Smooth muscle cell (in vitro differentiated cells): ENCODE measurements at regions not wholly inside any gene's neighbourhood (a gene's known extent, or its start where the extent isn't known, plus 50 kb on each side); places are given as distances from the start of the nearest gene placed in this dataset.

Experiments
- DNase-seq: peaks from one replicate; lab custom pipeline; 2025; ENCODE audit not compliant: unreplicated experiment; lab: John Stamatoyannopoulos, UW
- H2AFZ ChIP-seq: fragments of 200-600 bp; sonication (generic); 2 replicates; pipeline ENCODE4 v1.6.0; 2016; ENCODE audit warnings: antibody characterized with exemption, low read depth, mild to moderate bottlenecking
- H3F3A ChIP-seq: fragments of 200-600 bp; sonication (generic); 2 replicates; pipeline ENCODE4 v1.6.0; 2017; ENCODE audit warnings: antibody characterized with exemption, low read depth
- H3K27ac ChIP-seq: fragments of 200-600 bp; sonication (generic); 2 replicates; pipeline ENCODE4 v1.5.1; 2016; ENCODE audit warnings: low read depth, mild to moderate bottlenecking
- H3K27me3 ChIP-seq: fragments of 200-600 bp; sonication (generic); 2 replicates; pipeline ENCODE4 v1.6.1; 2016; ENCODE audit warnings: low read depth, mild to moderate bottlenecking
- H3K36me3 ChIP-seq: fragments of 200-600 bp; sonication (generic); 2 replicates; pipeline ENCODE4 v1.5.1; 2016; ENCODE audit warnings: low read depth
- H3K4me1 ChIP-seq: fragments of 200-600 bp; sonication (generic); 2 replicates; pipeline ENCODE4 v1.5.1; 2016; ENCODE audit warnings: low read depth
- H3K4me2 ChIP-seq: fragments of 200-600 bp; sonication (generic); 2 replicates; pipeline ENCODE4 v1.6.0; 2016; ENCODE audit warnings: mild to moderate bottlenecking
- H3K4me3 ChIP-seq: fragments of 200-600 bp; sonication (generic); 2 replicates; pipeline ENCODE4 v1.5.1; 2016; ENCODE audit warnings: mild to moderate bottlenecking
- H3K79me2 ChIP-seq: fragments of 200-600 bp; sonication (generic); 2 replicates; pipeline ENCODE4 v1.6.0; 2016; ENCODE audit warnings: low read depth, mild to moderate bottlenecking
- H3K9ac ChIP-seq: fragments of 200-600 bp; sonication (generic); 2 replicates; pipeline ENCODE4 v1.6.0; 2016; ENCODE audit warnings: low read depth
- H3K9me3 ChIP-seq: fragments of 200-600 bp; sonication (generic); replicated peaks from 2 replicates; pipeline ENCODE4 v1.5.1; 2016; ENCODE audit warnings: low read depth
- H4K20me1 ChIP-seq: fragments of 200-600 bp; sonication (generic); 2 replicates; pipeline ENCODE4 v1.6.0; 2016; ENCODE audit warnings: low read depth
- WGBS: methylation state at CpG from one replicate; pipeline ENCODE4 v1.1.7; 2016; ENCODE audit warnings: low lambda C conversion rate; 5-methylcytosine and 5-hydroxymethylcytosine counted together
- TF ChIP-seq, protein P1 (sequence below): fragments of 200-600 bp; sonication (generic); IDR thresholded peaks from 2 replicates; pipeline ENCODE4 v1.5.1; 2017; ENCODE audit warnings: borderline replicate concordance, mild to moderate bottlenecking, antibody characterized with exemption; ENCODE audit not compliant: insufficient read depth, poor library complexity, severe bottlenecking

DNA sequence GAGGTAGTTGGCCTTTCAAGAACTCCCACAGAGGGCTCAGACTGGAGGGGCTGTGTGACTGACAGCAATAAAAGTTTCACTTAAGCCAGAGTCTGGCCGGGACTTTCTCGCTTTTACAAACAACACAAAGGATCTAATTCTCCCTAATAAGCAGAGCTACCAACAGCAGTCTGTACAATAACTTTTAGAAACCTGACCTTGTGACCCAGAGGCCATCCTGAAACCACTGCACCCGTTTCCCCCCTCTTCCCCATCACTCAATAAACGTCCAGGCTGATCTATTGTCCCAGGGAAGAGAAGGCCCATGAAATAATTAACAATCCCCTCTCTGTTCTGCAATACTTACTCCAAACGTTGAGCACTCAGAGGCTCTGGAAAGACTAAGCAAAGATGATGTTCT lies 442.4 kb downstream of the ZIC3 start:
- Histone ChIP-seq H3K79me2 (no peaks in the 10 kb centered on the region), H3K9ac (no peak overlapping the region), H4K20me1 (no peaks in the 10 kb centered on the region), H3K4me2 (no peak overlapping the region), H3K27ac (no peak overlapping the region), H2AFZ (no peak overlapping the region), H3K27me3 (no peaks in the 10 kb centered on the region), H3K4me3 (no peak overlapping the region), H3K9me3 (no peaks in the 10 kb centered on the region), H3K36me3 (no peaks in the 10 kb centered on the region), H3F3A (no peaks in the 10 kb centered on the region), H3K4me1 (no peaks in the 10 kb centered on the region)
- DNase-seq: no peak
- TF ChIP-seq, protein P1, sequence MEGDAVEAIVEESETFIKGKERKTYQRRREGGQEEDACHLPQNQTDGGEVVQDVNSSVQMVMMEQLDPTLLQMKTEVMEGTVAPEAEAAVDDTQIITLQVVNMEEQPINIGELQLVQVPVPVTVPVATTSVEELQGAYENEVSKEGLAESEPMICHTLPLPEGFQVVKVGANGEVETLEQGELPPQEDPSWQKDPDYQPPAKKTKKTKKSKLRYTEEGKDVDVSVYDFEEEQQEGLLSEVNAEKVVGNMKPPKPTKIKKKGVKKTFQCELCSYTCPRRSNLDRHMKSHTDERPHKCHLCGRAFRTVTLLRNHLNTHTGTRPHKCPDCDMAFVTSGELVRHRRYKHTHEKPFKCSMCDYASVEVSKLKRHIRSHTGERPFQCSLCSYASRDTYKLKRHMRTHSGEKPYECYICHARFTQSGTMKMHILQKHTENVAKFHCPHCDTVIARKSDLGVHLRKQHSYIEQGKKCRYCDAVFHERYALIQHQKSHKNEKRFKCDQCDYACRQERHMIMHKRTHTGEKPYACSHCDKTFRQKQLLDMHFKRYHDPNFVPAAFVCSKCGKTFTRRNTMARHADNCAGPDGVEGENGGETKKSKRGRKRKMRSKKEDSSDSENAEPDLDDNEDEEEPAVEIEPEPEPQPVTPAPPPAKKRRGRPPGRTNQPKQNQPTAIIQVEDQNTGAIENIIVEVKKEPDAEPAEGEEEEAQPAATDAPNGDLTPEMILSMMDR: no peak
- whole genome bisulfite sequencing: 39% methylated on average over 5 of the region's 5 CpGs

DNA sequence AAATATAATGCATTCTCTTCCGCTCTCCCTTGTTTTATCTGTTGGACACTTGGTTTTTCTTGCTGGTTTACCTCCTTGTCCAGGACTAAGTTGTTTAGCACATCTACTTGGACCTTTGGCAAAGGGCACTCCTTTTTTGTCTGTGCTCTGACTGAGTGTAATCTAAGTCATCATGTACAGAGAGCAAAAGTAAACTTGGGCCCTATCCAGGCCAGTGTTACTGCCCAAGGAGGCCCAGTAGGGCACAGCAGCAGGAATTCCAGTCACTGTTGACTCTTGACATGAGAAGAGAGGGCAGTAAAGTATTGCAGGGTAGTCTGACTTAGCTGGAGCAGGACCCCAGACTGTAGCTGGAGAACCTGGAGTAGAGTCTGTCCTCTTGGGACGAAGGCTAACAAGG lies 445.5 kb downstream of the ZIC3 start:
- TF ChIP-seq, protein P1: no peak
- no peaks in the 10 kb centered on the region for H3K79me2 ChIP-seq
- no peaks in the 10 kb centered on the region for H3K4me1 ChIP-seq
- no peak for DNase-seq
- no peaks in the 10 kb centered on the region for H4K20me1 ChIP-seq
- no peak overlapping the region for H2AFZ ChIP-seq
- H3K9ac ChIP-seq: no peak overlapping the region
- no peaks in the 10 kb centered on the region for H3K9me3 ChIP-seq
- H3K27me3 ChIP-seq: no peaks in the 10 kb centered on the region
- H3K4me3 ChIP-seq: no peak overlapping the region
- 90% methylated on average over 2 of the region's 2 CpGs for WGBS
- H3F3A ChIP-seq: no peaks in the 10 kb centered on the region
- no peaks in the 10 kb centered on the region for H3K36me3 ChIP-seq
- H3K4me2 ChIP-seq: no peak overlapping the region
- no peak overlapping the region for H3K27ac ChIP-seq

DNA sequence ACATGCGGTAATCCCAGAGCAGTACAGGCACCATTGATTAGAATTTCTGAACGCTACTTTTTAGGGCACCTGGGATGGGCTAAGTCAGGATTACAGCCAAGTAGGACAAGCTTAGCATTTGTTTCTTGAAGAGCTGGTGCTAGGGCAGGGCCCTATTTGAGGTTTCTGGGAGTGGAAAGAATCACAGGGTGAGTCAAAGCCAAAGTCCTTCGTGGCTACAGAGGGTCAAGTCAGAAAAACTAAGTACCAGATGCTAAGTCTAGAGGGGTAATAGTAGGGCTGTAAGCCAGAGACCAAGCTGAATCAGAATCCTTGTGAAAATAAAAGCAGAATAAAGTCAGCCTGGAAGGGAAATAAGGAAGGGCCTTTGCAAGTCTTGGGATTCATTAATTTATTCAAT lies 448.6 kb downstream of the ZIC3 start:
- H3K4me3 ChIP-seq: no peak overlapping the region
- TF ChIP-seq, protein P1: no peak
- no peaks in the 10 kb centered on the region for H4K20me1 ChIP-seq
- no peak overlapping the region for H3K27ac ChIP-seq
- H3K27me3 ChIP-seq: no peaks in the 10 kb centered on the region
- H3F3A ChIP-seq: no peaks in the 10 kb centered on the region
- DNase-seq: no peak
- no peak overlapping the region for H2AFZ ChIP-seq
- H3K9me3 ChIP-seq: no peaks in the 10 kb centered on the region
- no peaks in the 10 kb centered on the region for H3K79me2 ChIP-seq
- WGBS: 61% methylated on average over 3 of the region's 3 CpGs
- H3K9ac ChIP-seq: no peak overlapping the region
- H3K4me1 ChIP-seq: no peaks in the 10 kb centered on the region
- no peaks in the 10 kb centered on the region for H3K36me3 ChIP-seq
- no peak overlapping the region for H3K4me2 ChIP-seq

DNA sequence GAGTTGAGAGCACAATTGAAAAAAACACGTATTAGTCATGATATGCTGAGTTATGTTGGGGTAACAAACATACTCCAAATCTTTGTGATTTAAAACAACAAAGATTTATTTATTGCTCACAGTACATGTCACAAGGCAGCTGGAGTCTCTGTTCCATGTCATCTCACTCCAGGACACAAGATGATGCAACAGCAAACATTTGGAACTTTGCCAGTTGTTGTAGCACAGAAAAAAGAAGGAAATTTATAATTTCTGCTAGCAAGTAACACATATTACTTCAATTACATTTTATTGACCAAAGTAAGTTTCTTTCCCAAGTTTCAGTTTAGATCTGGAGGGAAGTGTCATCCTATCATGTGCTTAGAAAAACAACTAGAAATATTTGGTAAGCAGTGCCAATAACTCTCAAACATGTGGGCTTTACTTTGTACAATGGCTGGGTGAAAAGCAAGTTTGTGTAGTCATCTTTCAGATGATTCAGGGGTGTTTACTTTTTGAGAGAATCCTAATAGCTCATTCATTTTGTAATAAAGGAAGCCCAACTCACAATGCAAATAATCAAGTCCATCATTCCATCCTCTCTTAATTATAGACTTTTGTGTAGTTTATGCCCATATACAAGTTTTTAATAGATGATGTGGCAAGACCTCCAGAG lies 452.3 kb downstream of the ZIC3 start:
- WGBS: 21% methylated on average over 1 of the region's 1 CpG
- H3K9me3 ChIP-seq: no peaks in the 10 kb centered on the region
- DNase-seq: no peak
- no peaks in the 10 kb centered on the region for H3K36me3 ChIP-seq
- H3K4me3 ChIP-seq: no peak overlapping the region
- no peak overlapping the region for H3K27ac ChIP-seq
- H3K4me2 ChIP-seq: no peak overlapping the region
- no peaks in the 10 kb centered on the region for H3K27me3 ChIP-seq
- H3F3A ChIP-seq: no peaks in the 10 kb centered on the region
- H3K79me2 ChIP-seq: no peaks in the 10 kb centered on the region
- no peak overlapping the region for H2AFZ ChIP-seq
- H3K9ac ChIP-seq: no peak overlapping the region
- TF ChIP-seq, protein P1: no peak
- no peaks in the 10 kb centered on the region for H3K4me1 ChIP-seq
- H4K20me1 ChIP-seq: no peaks in the 10 kb centered on the region
